CD14-positive monocyte (primary cell): ENCODE measurements at regions not wholly inside any gene's neighbourhood (a gene's known extent, or its start where the extent isn't known, plus 50 kb on each side); places are given as distances from the start of the nearest gene placed in this dataset.

ENCODE experiments used
- DNase-seq, 3 donors: peaks; one replicate each; pipeline ENCODE4 v3.0.0-alpha.2; 2011 to 2022
- H2AFZ ChIP-seq: 2 replicates; pipeline ENCODE4 v1.6.0; 2012; ENCODE audit warnings: mild to moderate bottlenecking, low read depth, low read length, inconsistent platforms; ENCODE audit not compliant: insufficient read depth, poor library complexity, severe bottlenecking
- H3K27ac ChIP-seq, 2 donors: 1 replicate in 1 of 2; 2 replicates in 1 of 2; pipeline ENCODE4 v1.5.1; 2012 to 2013; ENCODE audit warnings: low read length in 2 of 2, control low read depth in 1 of 2, inconsistent platforms in 1 of 2, low read depth in 1 of 2, mild to moderate bottlenecking in 1 of 2
- H3K27me3 ChIP-seq, 2 donors: one replicate each; pipeline versions ENCODE4 v1.6.0 to v1.6.1; 2011 to 2013; ENCODE audit warnings: low read length in 2 of 2; ENCODE audit not compliant: control insufficient read depth in 2 of 2, insufficient read depth in 2 of 2
- H3K36me3 ChIP-seq, 2 donors: replicated peaks in 1 of 2; 1 replicate in 1 of 2; 2 replicates in 1 of 2; pipeline versions ENCODE4 v1.5.1 to v1.6.1; 2012 to 2013; ENCODE audit warnings: low read length in 2 of 2, control low read depth in 1 of 2, inconsistent platforms in 1 of 2, mild to moderate bottlenecking in 1 of 2; ENCODE audit not compliant: insufficient read depth in 2 of 2, control insufficient read depth in 1 of 2
- H3K4me1 ChIP-seq, 2 donors: 1 replicate in 1 of 2; 2 replicates in 1 of 2; pipeline versions ENCODE4 v1.5.1 to v1.6.1; 2012 to 2013; ENCODE audit warnings: low read length in 2 of 2, control low read depth in 1 of 2, inconsistent platforms in 1 of 2, mild to moderate bottlenecking in 1 of 2, moderate library complexity in 1 of 2; ENCODE audit not compliant: insufficient read depth in 2 of 2, control insufficient read depth in 1 of 2
- H3K4me2 ChIP-seq: replicated peaks from 2 replicates; pipeline ENCODE3; 2012; ENCODE audit warnings: low read length, moderate library complexity, mild to moderate bottlenecking; ENCODE audit not compliant: poor library complexity, severe bottlenecking; ENCODE audit errors: extremely low read depth
- H3K4me3 ChIP-seq, 3 experiments: fragments of 200-600 bp in 1 of 3; sonication (generic) in 1 of 3; replicated peaks in 1 of 3; 1 replicate in 2 of 3; 2 replicates in 1 of 3; pipeline ENCODE4 v1.5.1; 2011 to 2013; ENCODE audit warnings: low read length in 3 of 3, mild to moderate bottlenecking in 3 of 3, control low read depth in 2 of 3, low read depth in 2 of 3, inconsistent platforms in 1 of 3, moderate library complexity in 1 of 3
- H3K79me2 ChIP-seq: 2 replicates; pipeline ENCODE4 v1.6.0; 2012; ENCODE audit warnings: mild to moderate bottlenecking, control low read depth, inconsistent platforms, low read length, moderate library complexity; ENCODE audit not compliant: insufficient read depth
- H3K9ac ChIP-seq: 2 replicates; pipeline ENCODE4 v1.6.0; 2017; ENCODE audit warnings: low read length, mild to moderate bottlenecking; ENCODE audit not compliant: insufficient read depth, poor library complexity, severe bottlenecking
- H3K9me3 ChIP-seq, 2 donors: replicated peaks in 1 of 2; 1 replicate in 1 of 2; 2 replicates in 1 of 2; pipeline versions ENCODE4 v1.5.1 to v1.6.1; 2012 to 2013; ENCODE audit warnings: low read length in 2 of 2, control low read depth in 1 of 2; ENCODE audit not compliant: control insufficient read depth in 1 of 2, insufficient read depth in 1 of 2
- H4K20me1 ChIP-seq: 2 replicates; pipeline ENCODE4 v1.6.0; 2012; ENCODE audit warnings: mild to moderate bottlenecking, low read length, control low read depth, moderate library complexity; ENCODE audit not compliant: insufficient read depth
- H3K27ac Mint-ChIP-seq, 7 donors: one replicate each; pipeline ENCODE4 v1.8.0; 2020; ENCODE audit warnings: mild to moderate bottlenecking in 7 of 7, mixed read lengths in 7 of 7, moderate library complexity in 6 of 7, inconsistent platforms in 2 of 7
- H3K27me3 Mint-ChIP-seq, 3 donors: one replicate each; pipeline ENCODE4 v1.8.0; 2021 to 2022; ENCODE audit warnings: low read depth in 3 of 3, mild to moderate bottlenecking in 3 of 3, mixed read lengths in 3 of 3, moderate library complexity in 3 of 3, inconsistent platforms in 1 of 3
- H3K36me3 Mint-ChIP-seq, 2 donors: one replicate each; pipeline ENCODE4 v1.8.0; 2020; ENCODE audit warnings: mixed read lengths in 2 of 2, inconsistent platforms in 1 of 2, mild to moderate bottlenecking in 1 of 2
- H3K4me1 Mint-ChIP-seq: one replicate; pipeline ENCODE4 v1.8.0; 2020; ENCODE audit warnings: mild to moderate bottlenecking, mixed read lengths
- H3K4me3 Mint-ChIP-seq, 2 donors: one replicate each; pipeline ENCODE4 v1.8.0; 2020; ENCODE audit warnings: mild to moderate bottlenecking in 2 of 2, mixed read lengths in 2 of 2, moderate library complexity in 1 of 2
- H3K9me3 Mint-ChIP-seq, 7 donors: one replicate each; pipeline ENCODE4 v1.8.0; 2020 to 2022; ENCODE audit warnings: mixed read lengths in 7 of 7, mild to moderate bottlenecking in 6 of 7, moderate library complexity in 6 of 7, inconsistent platforms in 2 of 7
- WGBS: methylation state at CpG from one replicate; pipeline ENCODE4 v1.1.5; 2013; ENCODE audit warnings: missing lambda C conversion rate; ENCODE audit not compliant: insufficient coverage; 5-methylcytosine and 5-hydroxymethylcytosine counted together
- intact Hi-C, 2 donors: fragments of 100-400 bp; cut with micrococcal nuclease; formaldehyde crosslinking; loops; one replicate each; pipeline versions ENCODE4 v1.15.0 to v1.15.1; 2023
- TF ChIP-seq, protein P1 (sequence below): fragments of 200-600 bp; IDR thresholded peaks from one replicate; pipeline ENCODE4 v1.8.0; 2022; ENCODE audit warnings: antibody characterized with exemption, mild to moderate bottlenecking

DNA sequence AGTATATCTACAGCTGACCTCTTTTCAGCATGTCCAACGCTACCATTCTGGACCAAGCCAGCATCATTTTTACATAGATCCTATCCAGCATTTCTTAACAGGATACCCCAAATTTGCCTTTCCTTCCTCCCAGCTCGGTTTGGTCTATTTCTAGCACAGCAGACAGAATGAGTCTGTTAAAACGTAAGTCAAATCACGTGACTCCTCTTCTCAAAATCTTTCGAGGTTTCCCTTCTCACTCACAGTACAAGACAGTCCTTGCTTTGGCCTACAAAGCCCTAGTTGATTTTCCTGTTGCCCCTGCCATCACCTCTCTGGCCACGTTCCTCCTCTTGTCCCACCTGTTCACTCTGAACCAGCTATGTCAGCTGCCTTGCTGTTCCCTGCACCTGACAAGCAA lies 711.7 kb downstream of the SORCS3 start:
- Histone ChIP-seq H3K4me2 (no peak overlapping the region), H3K4me3 (no peak overlapping the region), H3K27ac (no peak overlapping the region), H3K9ac (no peak overlapping the region), H4K20me1 (no peaks in the 10 kb centered on the region), H3K36me3 (no peaks in the 10 kb centered on the region), H3K9me3 (peaks cover 0 to 7% of the 10 kb centered on the region in 2 donors), H3K79me2 (no peaks in the 10 kb centered on the region), H3K4me1 (no peaks in the 10 kb centered on the region), H3K27me3 (no peaks in the 10 kb centered on the region), H2AFZ (no peak overlapping the region)
- no peak overlapping the region for H3K27ac Mint-ChIP-seq
- 82% methylated on average over 6 of the region's 6 CpGs for WGBS
- H3K9me3 Mint-ChIP-seq = peaks cover 0 to 11% (median 4%) of the 10 kb centered on the region in 7 donors
- no peak for DNase-seq
- no peak overlapping the region for H3K4me3 Mint-ChIP-seq
- intact Hi-C loops = no loop called here
- H3K4me1 Mint-ChIP-seq = no peaks in the 10 kb centered on the region
- peaks cover 0 to 3% (median 0%) of the 10 kb centered on the region in 3 donors for H3K27me3 Mint-ChIP-seq
- no peaks in the 10 kb centered on the region for H3K36me3 Mint-ChIP-seq
- TF ChIP-seq, protein P1, sequence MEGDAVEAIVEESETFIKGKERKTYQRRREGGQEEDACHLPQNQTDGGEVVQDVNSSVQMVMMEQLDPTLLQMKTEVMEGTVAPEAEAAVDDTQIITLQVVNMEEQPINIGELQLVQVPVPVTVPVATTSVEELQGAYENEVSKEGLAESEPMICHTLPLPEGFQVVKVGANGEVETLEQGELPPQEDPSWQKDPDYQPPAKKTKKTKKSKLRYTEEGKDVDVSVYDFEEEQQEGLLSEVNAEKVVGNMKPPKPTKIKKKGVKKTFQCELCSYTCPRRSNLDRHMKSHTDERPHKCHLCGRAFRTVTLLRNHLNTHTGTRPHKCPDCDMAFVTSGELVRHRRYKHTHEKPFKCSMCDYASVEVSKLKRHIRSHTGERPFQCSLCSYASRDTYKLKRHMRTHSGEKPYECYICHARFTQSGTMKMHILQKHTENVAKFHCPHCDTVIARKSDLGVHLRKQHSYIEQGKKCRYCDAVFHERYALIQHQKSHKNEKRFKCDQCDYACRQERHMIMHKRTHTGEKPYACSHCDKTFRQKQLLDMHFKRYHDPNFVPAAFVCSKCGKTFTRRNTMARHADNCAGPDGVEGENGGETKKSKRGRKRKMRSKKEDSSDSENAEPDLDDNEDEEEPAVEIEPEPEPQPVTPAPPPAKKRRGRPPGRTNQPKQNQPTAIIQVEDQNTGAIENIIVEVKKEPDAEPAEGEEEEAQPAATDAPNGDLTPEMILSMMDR = no peak

- Histone ChIP-seq H3K4me3 (no peak overlapping the region), H2AFZ (no peak overlapping the region), H3K9ac (no peak overlapping the region), H3K4me1 (no peaks in the 10 kb centered on the region), H3K4me2 (no peak overlapping the region), H4K20me1 (no peaks in the 10 kb centered on the region), H3K36me3 (no peaks in the 10 kb centered on the region), H3K27ac (no peak overlapping the region), H3K9me3 (peaks cover 0 to 7% of the 10 kb centered on the region in 2 donors), H3K79me2 (no peaks in the 10 kb centered on the region), H3K27me3 (no peaks in the 10 kb centered on the region)
- TF ChIP-seq, protein P1 = no peak
- no peaks in the 10 kb centered on the region for H3K36me3 Mint-ChIP-seq
- WGBS = no CpG with 5 or more reads among the region's 2 CpGs
- DNase-seq = no peak
- no peak overlapping the region for H3K27ac Mint-ChIP-seq
- H3K4me1 Mint-ChIP-seq = no peaks in the 10 kb centered on the region
- intact Hi-C loops = no loop called here
- H3K4me3 Mint-ChIP-seq = no peak overlapping the region
- peaks cover 0 to 11% (median 4%) of the 10 kb centered on the region in 7 donors for H3K9me3 Mint-ChIP-seq
- peaks cover 0 to 3% (median 0%) of the 10 kb centered on the region in 3 donors for H3K27me3 Mint-ChIP-seq
Measured at GRCh38 chr10:105352281-105352680, 711.2 kb downstream of the SORCS3 start.
